Fibroblast of skin of right biceps (primary cell): ENCODE measurements at regions not wholly inside any gene's neighbourhood (a gene's known extent, or its start where the extent isn't known, plus 50 kb on each side); places are given as distances from the start of the nearest gene placed in this dataset.

ENCODE experiments used
- DNase-seq: peaks from one replicate; pipeline ENCODE4 v3.0.0-alpha.2; 2013

DNA sequence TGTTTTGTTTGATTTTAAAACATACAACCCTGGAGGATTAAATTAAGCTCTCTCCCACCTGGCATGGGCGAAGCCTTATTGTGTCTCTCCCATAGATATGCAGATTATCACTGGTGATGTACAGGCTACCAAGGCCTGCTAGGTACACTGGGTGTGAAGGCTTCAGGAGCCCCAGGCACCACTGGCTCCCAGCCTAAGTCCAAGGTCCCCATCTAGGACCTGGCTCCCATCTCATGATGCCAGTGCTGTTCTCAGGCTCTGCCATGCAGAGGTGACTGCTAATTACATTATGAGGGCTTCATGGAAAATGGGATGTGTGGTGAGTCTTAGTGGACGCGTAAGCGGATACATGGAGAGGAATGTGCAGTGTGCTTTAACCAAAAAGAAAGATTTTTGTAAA is 201.2 kb upstream of the KLHL29 start:
- DNase-seq: no peak

DNA sequence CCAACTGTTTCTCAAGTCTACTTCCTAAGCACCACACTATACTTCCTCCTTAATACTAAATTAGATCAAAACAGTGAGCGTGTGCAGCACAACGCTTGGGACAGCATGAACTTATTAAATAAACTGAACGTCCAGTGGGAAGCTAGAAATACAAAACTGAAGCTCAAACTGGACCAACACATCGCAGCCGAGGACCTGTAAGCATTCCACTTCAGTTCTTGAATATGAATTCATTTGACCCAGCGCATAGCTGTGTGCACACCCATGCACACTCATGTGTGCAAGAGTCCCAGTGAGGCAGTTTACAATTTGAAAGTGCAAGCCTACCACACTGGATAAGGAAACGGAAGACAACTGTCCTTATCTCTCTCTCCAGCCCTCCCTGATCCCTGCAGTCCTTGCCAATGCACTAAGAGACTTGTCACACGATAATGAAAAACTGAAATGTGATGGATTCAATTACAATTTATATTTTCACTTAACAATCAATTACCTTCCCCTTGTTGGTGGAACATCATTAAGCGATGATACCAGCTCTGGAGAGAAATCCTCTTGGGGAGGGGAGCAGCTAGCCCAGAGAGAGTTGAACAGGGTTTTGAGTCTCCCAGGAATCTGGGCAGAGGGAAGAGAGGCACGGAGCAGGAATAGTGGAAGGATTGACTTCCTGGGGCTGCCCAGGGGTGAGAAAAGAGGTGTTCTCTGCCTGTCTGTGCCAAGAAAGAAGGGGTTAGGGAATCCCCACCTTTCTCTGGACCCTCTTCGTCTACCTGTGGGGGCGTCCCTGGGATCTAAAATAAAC is 186.5 kb upstream of the KLHL29 start:
- DNase-seq: no peak

GRCh38 chr2:23199115-23199918 is 185.7 kb upstream of the KLHL29 start:
- peak; percentile 15 for DNase-seq

GRCh38 chr2:23200068-23200786 is 184.8 kb upstream of the KLHL29 start:
- DNase-seq: no peak

- no peak for DNase-seq
These were observed 184.2 kb upstream of the KLHL29 start for GRCh38 chr2:23200787-23201114.

DNA sequence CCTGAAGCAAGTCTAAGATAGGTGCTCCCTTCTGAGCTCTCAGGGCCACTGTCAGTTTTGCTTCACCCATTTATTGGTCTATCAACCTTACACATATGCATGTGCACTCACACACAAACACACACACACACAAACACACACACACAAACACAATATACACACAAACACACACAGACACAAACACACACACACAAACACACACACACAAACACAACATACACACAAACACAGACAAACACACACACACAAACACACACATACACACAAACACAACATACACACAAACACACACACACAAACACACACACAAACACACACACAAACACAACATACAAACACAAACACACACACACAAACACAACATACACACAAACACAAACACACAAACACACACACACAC is 181.6 kb upstream of the KLHL29 start:
- DNase-seq: no peak

GRCh38 chr2:23204685-23205242 is 180.2 kb upstream of the KLHL29 start:
- peak; percentile 28 for DNase-seq

DNA sequence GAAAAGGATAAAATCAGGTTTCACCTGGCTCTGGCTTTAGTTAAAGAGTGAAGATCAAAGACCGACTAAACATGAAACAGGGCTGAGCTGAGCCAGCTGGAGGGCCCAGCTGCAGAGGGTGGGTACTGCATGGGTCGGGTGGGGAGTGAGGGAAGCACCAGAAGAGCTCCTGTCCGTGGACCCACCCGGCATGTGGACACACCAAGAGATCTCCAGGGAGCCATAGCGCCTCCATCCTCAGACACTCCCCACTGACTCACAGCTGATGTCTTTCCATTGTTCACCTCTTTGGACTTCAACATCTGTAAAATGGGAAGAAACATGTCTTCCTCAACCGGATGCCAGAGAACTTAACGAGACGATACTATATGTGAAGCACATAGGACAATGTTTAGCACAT is 178.3 kb upstream of the KLHL29 start:
- no peak for DNase-seq

GRCh38 chr2:23207871-23208270 is 177.1 kb upstream of the KLHL29 start:
- peak; percentile 14 for DNase-seq

DNA sequence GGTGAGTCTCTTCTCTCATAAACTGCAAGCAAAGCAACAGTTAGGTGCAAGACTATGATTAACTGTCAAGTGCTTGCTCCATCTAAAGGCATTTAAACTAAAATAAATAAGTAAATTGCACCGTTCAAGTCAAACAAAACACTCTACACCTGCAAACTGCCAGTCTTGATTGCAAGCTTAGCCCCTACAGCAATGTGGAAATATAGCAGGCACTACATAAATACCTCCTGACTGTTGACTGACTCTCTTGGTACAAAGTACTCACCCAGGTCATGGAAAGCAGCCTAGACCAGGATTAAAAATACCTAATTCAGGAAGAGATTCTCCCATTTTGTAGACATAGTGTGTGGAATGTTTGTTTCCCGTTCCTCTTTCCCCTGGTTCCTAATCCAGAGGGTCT is 176.6 kb upstream of the KLHL29 start:
- DNase-seq: no peak

GRCh38 chr2:23209059-23209458 is 175.9 kb upstream of the KLHL29 start:
- DNase-seq: no peak

- DNase-seq: no peak
These were observed 172.9 kb upstream of the KLHL29 start for GRCh38 chr2:23211987-23212583.

DNA sequence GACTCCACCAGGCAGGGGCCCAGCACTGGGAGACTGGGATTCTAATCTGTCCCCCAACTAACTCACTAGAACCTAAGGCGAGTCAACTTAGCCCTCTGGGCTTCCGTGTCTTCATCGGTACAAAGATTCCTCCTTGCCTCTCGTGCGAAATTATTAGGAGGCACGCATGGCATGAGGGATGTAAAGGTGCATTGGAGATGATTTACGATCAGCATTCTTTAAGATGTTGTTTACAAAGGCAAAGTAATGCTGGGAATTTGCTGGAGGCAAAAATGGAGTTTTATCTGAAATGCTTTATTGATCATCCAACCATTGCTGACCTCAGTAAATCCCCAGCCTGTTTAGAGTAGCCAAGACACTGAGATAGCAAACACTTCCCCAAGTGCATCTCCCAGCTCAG is 171.8 kb upstream of the KLHL29 start:
- no peak for DNase-seq

DNA sequence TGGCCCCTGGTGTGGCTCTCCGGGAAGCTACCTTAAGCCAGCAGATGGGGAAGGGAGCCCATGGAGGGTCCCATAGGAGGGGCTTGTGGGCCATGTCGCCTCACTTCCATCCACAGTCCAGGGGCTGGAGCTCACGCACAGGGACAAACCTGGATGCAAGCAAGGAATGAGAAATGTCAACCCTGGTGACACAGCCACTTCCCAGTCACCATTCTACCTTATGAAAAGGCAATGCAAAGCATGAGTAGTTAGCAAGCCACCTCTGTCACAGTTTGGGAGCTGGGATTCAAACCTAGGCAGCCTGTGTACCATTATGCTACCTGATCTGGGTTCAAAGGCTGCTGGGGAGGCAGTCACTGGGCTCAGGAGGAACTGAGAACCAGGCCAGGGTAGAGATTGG is 170.0 kb upstream of the KLHL29 start:
- no peak for DNase-seq

GRCh38 chr2:23219666-23220065 is 165.3 kb upstream of the KLHL29 start:
- no peak for DNase-seq

- DNase-seq: no peak
These were observed 164.4 kb upstream of the KLHL29 start for GRCh38 chr2:23220513-23221094.

DNA sequence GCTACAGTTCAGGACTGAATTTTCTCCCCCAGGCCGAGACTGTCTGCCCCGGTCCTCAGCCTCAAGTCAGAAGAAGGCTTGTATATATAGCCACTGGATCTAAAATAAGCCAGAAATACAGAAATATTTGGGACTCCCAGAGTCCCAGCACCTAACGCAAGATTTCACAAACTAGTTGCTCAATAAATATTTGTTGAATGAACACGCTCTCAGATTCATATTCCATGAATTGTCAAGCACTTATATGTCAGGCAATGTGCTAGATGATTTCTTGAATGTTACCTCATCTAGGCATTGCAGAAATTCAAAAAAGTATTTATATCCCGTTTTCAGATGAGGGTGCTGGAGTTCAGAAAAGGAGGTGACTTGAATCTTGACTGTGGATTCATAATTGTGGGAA is 163.7 kb upstream of the KLHL29 start:
- peak; percentile 22 for DNase-seq

DNA sequence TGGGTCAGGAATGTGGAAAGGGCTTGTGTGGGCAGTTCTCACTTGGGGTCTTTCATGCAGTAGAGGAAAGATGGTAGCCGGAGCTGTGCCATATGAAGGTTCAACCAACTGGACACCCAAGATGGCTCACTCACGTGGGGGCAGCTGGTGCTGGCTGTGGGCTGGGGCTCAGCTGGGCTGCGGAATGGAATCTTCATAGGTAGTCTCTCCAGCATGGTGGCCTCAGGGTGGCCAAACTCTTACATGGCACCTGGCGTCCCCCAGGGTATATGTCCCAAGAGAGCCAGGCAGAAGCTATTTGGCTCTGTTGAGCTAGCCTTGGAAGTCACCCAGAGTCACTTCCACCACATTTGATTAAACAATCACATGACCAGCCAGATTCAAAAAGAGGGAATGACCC is 163.1 kb upstream of the KLHL29 start:
- DNase-seq: no peak

DNA sequence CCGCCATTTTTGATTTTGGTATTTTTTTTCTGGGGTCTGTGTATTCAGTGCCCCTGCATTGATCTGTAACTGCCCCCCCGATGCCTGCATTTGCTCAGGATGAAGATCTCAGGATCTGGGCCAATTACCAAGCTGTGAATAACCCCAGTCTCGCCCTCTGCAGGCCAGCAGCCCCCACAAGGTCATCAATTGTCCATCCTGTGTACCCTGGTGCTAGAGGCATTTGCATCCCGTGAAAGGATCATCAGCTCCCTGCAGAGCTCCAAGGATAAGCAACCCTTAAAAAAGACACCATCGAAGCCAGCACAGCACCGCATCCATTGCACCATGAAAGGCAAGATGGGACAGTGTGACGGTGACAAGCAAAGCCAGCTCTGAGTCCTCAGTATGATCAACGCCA is 154.1 kb upstream of the KLHL29 start:
- DNase-seq: no peak

DNA sequence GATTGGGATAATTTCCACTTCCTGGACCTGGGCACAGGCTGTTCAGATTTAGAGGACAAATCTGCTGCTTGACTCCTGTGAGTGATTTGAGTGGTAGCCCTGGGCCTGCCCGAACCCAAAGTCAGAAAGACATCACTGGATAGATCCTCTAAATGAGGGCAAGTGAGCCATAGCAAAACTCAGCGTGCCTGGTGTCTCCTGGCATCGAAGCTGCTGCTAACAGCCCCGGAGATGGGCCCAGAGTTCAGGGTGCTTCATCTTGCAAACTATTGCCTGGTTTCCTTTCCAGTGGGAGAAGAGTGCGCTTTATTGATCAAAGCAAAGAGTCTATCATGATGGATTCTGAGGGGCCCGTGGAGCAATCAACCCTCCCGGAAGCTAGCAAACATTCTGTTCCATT is 153.1 kb upstream of the KLHL29 start:
- no peak for DNase-seq

DNA sequence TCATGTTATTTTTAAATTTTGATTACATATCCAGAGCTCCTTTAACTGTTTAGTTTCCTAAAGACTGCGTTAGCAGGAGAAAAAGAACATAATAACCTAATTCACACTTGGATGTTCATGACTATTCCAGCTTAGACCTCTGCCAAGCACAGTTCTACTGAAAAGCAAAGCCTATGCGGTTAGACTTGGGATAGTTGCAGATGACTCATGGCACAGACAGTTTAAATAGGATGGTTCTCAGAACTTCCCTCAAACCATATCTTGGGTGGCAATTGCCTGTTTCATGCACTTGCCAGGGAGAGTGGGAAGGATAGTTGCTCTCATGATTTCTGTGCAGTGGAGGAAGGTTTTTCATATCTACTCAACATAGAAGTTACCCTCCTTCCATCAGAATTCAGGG is 149.7 kb upstream of the KLHL29 start:
- DNase-seq: peak; percentile 29

- no peak for DNase-seq
These were observed 149.2 kb upstream of the KLHL29 start for GRCh38 chr2:23235736-23236135.

DNA sequence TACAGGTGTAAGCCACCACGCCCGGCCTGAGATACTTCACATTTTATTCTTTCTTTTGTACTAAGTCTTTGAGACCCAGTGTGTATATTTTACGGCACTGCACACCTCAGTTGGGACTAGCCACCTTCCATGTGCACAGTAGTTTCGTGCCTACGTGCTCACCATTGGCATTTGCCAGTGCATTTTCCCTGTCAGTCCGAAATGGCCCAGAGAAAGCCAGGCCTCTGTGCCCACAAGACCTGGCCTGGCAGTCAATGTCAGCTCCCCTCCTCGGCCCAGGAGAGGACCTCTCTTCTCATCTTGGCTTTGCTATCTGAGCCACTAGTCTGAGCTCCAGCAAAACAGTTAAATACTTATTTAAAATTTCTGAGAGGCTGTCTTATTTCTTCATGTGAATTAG is 147.8 kb upstream of the KLHL29 start:
- no peak for DNase-seq
